22Rv1 (cell line): ENCODE measurements at regions not wholly inside any gene's neighbourhood (a gene's known extent, or its start where the extent isn't known, plus 50 kb on each side); places are given as distances from the start of the nearest gene placed in this dataset.

Experiments
- H3K27ac ChIP-seq: fragments of 450-650 bp; 2 replicates; pipeline ENCODE4 v1.5.1; 2017
- ZFX ChIP-seq: fragments of 450-650 bp; IDR thresholded peaks from 2 replicates; pipeline ENCODE4 v1.6.1; 2017; ENCODE audit warnings: antibody characterized with exemption, borderline replicate concordance
- TF ChIP-seq, protein P1 (sequence below): fragments of 450-650 bp; IDR thresholded peaks from 2 replicates; pipeline ENCODE4 v1.5.1; 2017; ENCODE audit warnings: mild to moderate bottlenecking

DNA sequence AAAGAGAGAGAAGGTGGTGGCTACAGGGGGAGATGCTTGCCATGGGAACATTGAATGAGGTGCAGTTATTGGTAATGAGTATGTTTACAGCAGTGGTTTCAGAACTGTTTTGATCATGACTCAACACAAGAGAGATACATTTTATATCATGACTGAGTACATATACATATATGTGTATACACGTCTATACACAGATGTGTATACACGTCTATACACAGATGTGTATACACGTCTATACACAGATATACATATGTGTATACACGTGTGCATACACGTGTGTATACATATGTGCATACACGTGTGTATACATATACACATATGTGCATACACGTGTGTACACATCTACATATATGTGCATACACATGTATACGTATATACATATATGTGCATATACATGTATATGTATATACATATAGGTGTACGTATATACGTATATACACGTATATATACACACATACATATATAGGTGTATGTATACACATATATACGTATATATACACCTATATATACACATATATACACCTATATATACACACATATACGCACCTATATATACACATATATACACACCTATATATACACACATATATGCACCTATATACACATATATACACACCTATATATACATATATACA lies 518.5 kb downstream of the TSN start:
- TF ChIP-seq ZFX = no peak
- TF ChIP-seq, protein P1, sequence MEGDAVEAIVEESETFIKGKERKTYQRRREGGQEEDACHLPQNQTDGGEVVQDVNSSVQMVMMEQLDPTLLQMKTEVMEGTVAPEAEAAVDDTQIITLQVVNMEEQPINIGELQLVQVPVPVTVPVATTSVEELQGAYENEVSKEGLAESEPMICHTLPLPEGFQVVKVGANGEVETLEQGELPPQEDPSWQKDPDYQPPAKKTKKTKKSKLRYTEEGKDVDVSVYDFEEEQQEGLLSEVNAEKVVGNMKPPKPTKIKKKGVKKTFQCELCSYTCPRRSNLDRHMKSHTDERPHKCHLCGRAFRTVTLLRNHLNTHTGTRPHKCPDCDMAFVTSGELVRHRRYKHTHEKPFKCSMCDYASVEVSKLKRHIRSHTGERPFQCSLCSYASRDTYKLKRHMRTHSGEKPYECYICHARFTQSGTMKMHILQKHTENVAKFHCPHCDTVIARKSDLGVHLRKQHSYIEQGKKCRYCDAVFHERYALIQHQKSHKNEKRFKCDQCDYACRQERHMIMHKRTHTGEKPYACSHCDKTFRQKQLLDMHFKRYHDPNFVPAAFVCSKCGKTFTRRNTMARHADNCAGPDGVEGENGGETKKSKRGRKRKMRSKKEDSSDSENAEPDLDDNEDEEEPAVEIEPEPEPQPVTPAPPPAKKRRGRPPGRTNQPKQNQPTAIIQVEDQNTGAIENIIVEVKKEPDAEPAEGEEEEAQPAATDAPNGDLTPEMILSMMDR = no peak
- H3K27ac ChIP-seq = no peak overlapping the region

GRCh38 chr2:122277956-122278355 lies 522.5 kb downstream of the TSN start:
- H3K27ac ChIP-seq = no peak overlapping the region
- TF ChIP-seq, protein P1 = no peak
- TF ChIP-seq ZFX = no peak

GRCh38 chr2:122300758-122301157 lies 545.3 kb downstream of the TSN start:
- no peak overlapping the region for H3K27ac ChIP-seq
- TF ChIP-seq, protein P1 = no peak
- no peak for TF ChIP-seq ZFX

DNA sequence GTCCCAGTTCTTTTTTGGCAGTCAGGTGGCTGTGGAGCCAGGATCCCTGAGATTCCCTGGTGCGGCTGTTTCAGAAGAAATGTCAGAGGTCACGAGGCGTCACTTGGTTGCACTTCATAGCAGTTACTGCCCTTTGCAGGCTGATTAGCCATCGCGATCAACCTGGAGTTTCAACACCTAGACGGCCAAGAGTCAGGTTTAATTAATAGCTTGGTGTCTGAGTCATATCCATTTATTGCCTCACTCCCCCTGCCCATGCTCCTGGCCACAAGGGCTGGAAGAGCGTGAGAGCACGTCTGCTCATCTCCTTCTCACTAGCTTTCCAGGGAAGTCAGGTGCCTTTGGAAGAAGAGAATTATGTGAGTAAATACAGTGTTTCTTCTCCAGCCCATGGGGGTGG lies 552.3 kb downstream of the TSN start:
- no peak for TF ChIP-seq ZFX
- TF ChIP-seq, protein P1 = no peak
- H3K27ac ChIP-seq = no peak overlapping the region

GRCh38 chr2:122315306-122315705 lies 559.9 kb downstream of the TSN start:
- H3K27ac ChIP-seq = no peak overlapping the region
- TF ChIP-seq, protein P1 = no peak
- TF ChIP-seq ZFX = no peak

DNA sequence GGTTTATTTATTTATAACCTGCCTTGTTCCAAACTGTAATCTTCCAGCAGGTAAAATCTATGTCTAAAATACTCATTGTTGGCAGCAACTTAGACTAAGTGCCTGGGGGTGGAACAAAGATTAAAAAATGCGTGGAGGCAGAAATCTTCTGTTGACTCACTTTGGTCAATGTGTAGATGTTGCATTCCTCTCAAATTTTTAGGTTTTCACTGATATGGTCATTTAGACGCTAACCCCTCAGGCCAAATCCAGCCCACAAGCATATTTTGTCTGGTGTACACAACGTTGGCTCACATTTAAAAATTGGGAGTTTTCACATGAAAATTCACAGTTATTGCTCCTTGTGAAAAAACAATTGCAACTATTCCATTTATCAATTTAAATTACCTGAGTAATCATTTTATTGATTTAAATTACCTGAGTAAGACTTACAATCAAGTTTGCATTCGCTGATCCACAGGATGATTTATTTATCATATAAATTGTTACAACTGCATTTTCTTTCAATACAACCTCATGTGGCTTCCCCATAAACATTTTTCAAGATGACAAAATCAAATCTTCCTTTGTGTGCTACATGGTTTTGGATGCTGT lies 564.2 kb downstream of the TSN start:
- H3K27ac ChIP-seq = no peak overlapping the region
- TF ChIP-seq, protein P1 = no peak
- TF ChIP-seq ZFX = no peak

- no peak overlapping the region for H3K27ac ChIP-seq
- TF ChIP-seq, protein P1 = no peak
- TF ChIP-seq ZFX = no peak
Observed at GRCh38 chr2:122322815-122323214, 567.4 kb downstream of the TSN start.
